GM12878 (cell line): ENCODE measurements at regions not wholly inside any gene's neighbourhood (a gene's known extent, or its start where the extent isn't known, plus 50 kb on each side); places are given as distances from the start of the nearest gene placed in this dataset.
A peak's percentile ranks its signal among the peaks of the same experiment; 100 is the strongest.

Source experiments
- BCL11A ChIP-seq: IDR thresholded peaks from 2 replicates; pipeline ENCODE4 v1.6.1; 2011; ENCODE audit warnings: low read depth, low read length
- CEBPB ChIP-seq, 2 experiments: fragments of 150-350 bp in 1 of 2; IDR thresholded peaks; 2 replicates each; pipeline ENCODE4 v1.6.1; 2012 to 2014; ENCODE audit warnings: low read depth in 2 of 2, low read length in 2 of 2, borderline replicate concordance in 1 of 2, inconsistent platforms in 1 of 2
- CHD2 ChIP-seq: IDR thresholded peaks from 2 replicates; pipeline ENCODE4 v1.6.1; 2011; ENCODE audit warnings: low read depth, low read length, improper control_type of control experiment, borderline replicate concordance
- DPF2 ChIP-seq: fragments of 450-650 bp; IDR thresholded peaks from 2 replicates; pipeline ENCODE4 v1.6.1; 2017; ENCODE audit warnings: mild to moderate bottlenecking
- EED ChIP-seq: sonication (generic); IDR thresholded peaks from 2 replicates; pipeline ENCODE4 v1.6.1; 2016; ENCODE audit warnings: antibody characterized with exemption, low read depth
- EP300 ChIP-seq, 2 experiments: fragments of 150-350 bp in 1 of 2; IDR thresholded peaks; 2 replicates each; pipeline ENCODE4 v1.6.1; 2011 to 2012; ENCODE audit warnings: low read depth in 2 of 2, low read length in 2 of 2, borderline replicate concordance in 1 of 2, improper control_type of control experiment in 1 of 2, inconsistent platforms in 1 of 2; ENCODE audit not compliant: control insufficient read depth in 1 of 2
- EZH2 ChIP-seq: IDR thresholded peaks from 2 replicates; pipeline ENCODE4 v1.6.1; 2012; ENCODE audit warnings: low read depth, mild to moderate bottlenecking, control low read depth, inconsistent platforms, low read length, borderline replicate concordance; ENCODE audit not compliant: control insufficient read depth
- GATAD2B ChIP-seq: fragments of 450-650 bp; conservative IDR thresholded peaks from 2 replicates; pipeline ENCODE4 v1.6.1; 2017; ENCODE audit warnings: low read depth, mild to moderate bottlenecking, moderate library complexity
- IRF4 ChIP-seq: IDR thresholded peaks from 2 replicates; pipeline ENCODE4 v1.6.1; 2011; ENCODE audit warnings: low read depth, low read length
- KAT2A ChIP-seq: conservative IDR thresholded peaks from 2 replicates; pipeline ENCODE4 v1.6.1; 2011; ENCODE audit warnings: low read depth, low read length; ENCODE audit not compliant: control insufficient read depth
- KLF5 ChIP-seq: fragments of 450-650 bp; IDR thresholded peaks from 2 replicates; pipeline ENCODE4 v1.6.1; 2014; ENCODE audit warnings: mild to moderate bottlenecking; ENCODE audit not compliant: partially characterized antibody
- MEF2A ChIP-seq: IDR thresholded peaks from 2 replicates; pipeline ENCODE4 v1.6.1; 2011; ENCODE audit warnings: low read depth, mild to moderate bottlenecking, low read length, moderate library complexity; ENCODE audit not compliant: insufficient read depth
- MEF2B ChIP-seq: fragments of 450-650 bp; IDR thresholded peaks from 2 replicates; pipeline ENCODE4 v1.6.1; 2018; ENCODE audit warnings: mild to moderate bottlenecking, moderate library complexity; ENCODE audit not compliant: partially characterized antibody, poor library complexity, severe bottlenecking
- MXI1 ChIP-seq: fragments of 150-350 bp; IDR thresholded peaks from 2 replicates; pipeline ENCODE4 v1.6.1; 2011; ENCODE audit warnings: low read depth, mild to moderate bottlenecking, inconsistent platforms, low read length, improper control_type of control experiment
- POU2F2 ChIP-seq: IDR thresholded peaks from 3 replicates; pipeline ENCODE4 v1.6.1; 2011; ENCODE audit warnings: low read depth, mild to moderate bottlenecking, low read length, borderline replicate concordance
- RAD51 ChIP-seq: fragments of 450-650 bp; IDR thresholded peaks from 2 replicates; pipeline ENCODE4 v1.6.1; 2016; ENCODE audit warnings: moderate library complexity, mild to moderate bottlenecking, inconsistent platforms
- SMARCA5 ChIP-seq: fragments of 450-650 bp; IDR thresholded peaks from 2 replicates; pipeline ENCODE4 v1.6.1; 2017; ENCODE audit warnings: mild to moderate bottlenecking
- SPI1 ChIP-seq: IDR thresholded peaks from 2 replicates; pipeline ENCODE4 v1.6.1; 2011; ENCODE audit warnings: low read depth, mild to moderate bottlenecking, low read length, moderate library complexity, borderline replicate concordance; ENCODE audit not compliant: insufficient read depth
- SREBF2 ChIP-seq: IDR thresholded peaks from 2 replicates; pipeline ENCODE4 v1.6.1; 2012; ENCODE audit warnings: mild to moderate bottlenecking, low read length
- SUPT20H ChIP-seq: IDR thresholded peaks from 2 replicates; pipeline ENCODE4 v1.6.1; 2011; ENCODE audit warnings: low read depth, mild to moderate bottlenecking, low read length, moderate library complexity, borderline replicate concordance; ENCODE audit not compliant: control insufficient read depth
- TCF12 ChIP-seq: IDR thresholded peaks from 2 replicates; pipeline ENCODE4 v1.6.1; 2011; ENCODE audit warnings: low read depth, mild to moderate bottlenecking, low read length
- ZNF217 ChIP-seq: fragments of 450-650 bp; IDR thresholded peaks from 2 replicates; pipeline ENCODE4 v1.6.1; 2017; ENCODE audit warnings: antibody characterized with exemption, mild to moderate bottlenecking
- ZNF24 ChIP-seq: fragments of 450-650 bp; IDR thresholded peaks from 2 replicates; pipeline ENCODE4 v1.6.1; 2017; ENCODE audit warnings: antibody characterized with exemption, mild to moderate bottlenecking
- ZNF274 ChIP-seq: IDR thresholded peaks from one replicate; pipeline ENCODE4 v1.8.0; 2011; ENCODE audit not compliant: insufficient read length, insufficient read depth
- TF ChIP-seq, protein P1 (sequence below): fragments of 450-650 bp; formaldehyde crosslinking; IDR thresholded peaks from 2 replicates; pipeline ENCODE4 v1.5.0; 2022; ENCODE audit warnings: mild to moderate bottlenecking, missing genetic modification characterization
- TF ChIP-seq, protein P2 (sequence below): fragments of 450-650 bp; IDR thresholded peaks from 2 replicates; pipeline ENCODE4 v1.6.1; 2014; ENCODE audit warnings: mild to moderate bottlenecking
- TF ChIP-seq, protein P3 (sequence below): fragments of 150-350 bp; IDR thresholded peaks from 2 replicates; pipeline ENCODE4 v1.6.1; 2014; ENCODE audit warnings: mild to moderate bottlenecking, low read depth, low read length

DNA sequence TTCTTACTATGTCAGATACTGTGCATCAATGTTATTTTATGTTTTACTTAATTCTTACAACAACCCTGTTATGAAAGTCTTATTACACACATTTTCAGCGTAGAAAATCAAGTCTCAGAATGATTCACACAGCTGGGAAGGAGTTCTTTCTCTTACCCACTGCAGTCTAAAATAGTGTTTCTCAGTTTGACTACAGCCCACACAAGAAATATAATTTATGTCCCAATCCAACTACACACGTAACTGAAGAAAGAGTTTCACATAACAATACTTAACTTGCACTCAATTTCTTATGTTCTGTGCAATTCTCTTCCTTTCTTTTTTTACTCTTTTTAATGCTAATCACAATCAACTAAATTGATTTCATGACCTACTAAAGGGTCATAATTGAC is 252.8 kb upstream of the ADGRL2 start (continued):
- no peak for TF ChIP-seq CHD2
- TF ChIP-seq, protein P1, sequence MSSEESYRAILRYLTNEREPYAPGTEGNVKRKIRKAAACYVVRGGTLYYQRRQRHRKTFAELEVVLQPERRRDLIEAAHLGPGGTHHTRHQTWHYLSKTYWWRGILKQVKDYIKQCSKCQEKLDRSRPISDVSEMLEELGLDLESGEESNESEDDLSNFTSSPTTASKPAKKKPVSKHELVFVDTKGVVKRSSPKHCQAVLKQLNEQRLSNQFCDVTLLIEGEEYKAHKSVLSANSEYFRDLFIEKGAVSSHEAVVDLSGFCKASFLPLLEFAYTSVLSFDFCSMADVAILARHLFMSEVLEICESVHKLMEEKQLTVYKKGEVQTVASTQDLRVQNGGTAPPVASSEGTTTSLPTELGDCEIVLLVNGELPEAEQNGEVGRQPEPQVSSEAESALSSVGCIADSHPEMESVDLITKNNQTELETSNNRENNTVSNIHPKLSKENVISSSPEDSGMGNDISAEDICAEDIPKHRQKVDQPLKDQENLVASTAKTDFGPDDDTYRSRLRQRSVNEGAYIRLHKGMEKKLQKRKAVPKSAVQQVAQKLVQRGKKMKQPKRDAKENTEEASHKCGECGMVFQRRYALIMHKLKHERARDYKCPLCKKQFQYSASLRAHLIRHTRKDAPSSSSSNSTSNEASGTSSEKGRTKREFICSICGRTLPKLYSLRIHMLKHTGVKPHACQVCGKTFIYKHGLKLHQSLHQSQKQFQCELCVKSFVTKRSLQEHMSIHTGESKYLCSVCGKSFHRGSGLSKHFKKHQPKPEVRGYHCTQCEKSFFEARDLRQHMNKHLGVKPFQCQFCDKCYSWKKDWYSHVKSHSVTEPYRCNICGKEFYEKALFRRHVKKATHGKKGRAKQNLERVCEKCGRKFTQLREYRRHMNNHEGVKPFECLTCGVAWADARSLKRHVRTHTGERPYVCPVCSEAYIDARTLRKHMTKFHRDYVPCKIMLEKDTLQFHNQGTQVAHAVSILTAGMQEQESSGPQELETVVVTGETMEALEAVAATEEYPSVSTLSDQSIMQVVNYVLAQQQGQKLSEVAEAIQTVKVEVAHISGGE (CRISPR knock-in tag), result no peak
- TF ChIP-seq EED, result peak; percentile 64; the same call in 1 of the 2 replicates
- no peak for TF ChIP-seq SUPT20H
- TF ChIP-seq ZNF274, result no peak
- 0 out of 2 replicates have a peak, but pooled peaks have one; percentile 11 for TF ChIP-seq TCF12
- peak in 1 of 2 experiments; percentile 22; a peak in 1 of 4 replicates for TF ChIP-seq CEBPB (IDR thresholded peaks at IDR 0.05; ENCODE audit: borderline replicate concordance in 1 of 2, low read depth in 2 of 2, low read length in 2 of 2)
- no peak for TF ChIP-seq EZH2
- no peak for TF ChIP-seq ZNF24
- peak; percentile 86; the same call in 1 of the 2 replicates for TF ChIP-seq IRF4
- TF ChIP-seq RAD51, result no peak
- TF ChIP-seq ZNF217, result no peak
- peak; percentile 39 to 51; a peak in 2 of 4 replicates for TF ChIP-seq EP300 (IDR thresholded peaks at IDR 0.05; ENCODE audit: borderline replicate concordance in 1 of 2, control insufficient read depth in 1 of 2, low read depth in 2 of 2, low read length in 2 of 2)
- TF ChIP-seq GATAD2B, result no peak; the same call in 1 of the 2 replicates
- TF ChIP-seq POU2F2, result no peak
- no peak for TF ChIP-seq KLF5
- TF ChIP-seq, protein P2, sequence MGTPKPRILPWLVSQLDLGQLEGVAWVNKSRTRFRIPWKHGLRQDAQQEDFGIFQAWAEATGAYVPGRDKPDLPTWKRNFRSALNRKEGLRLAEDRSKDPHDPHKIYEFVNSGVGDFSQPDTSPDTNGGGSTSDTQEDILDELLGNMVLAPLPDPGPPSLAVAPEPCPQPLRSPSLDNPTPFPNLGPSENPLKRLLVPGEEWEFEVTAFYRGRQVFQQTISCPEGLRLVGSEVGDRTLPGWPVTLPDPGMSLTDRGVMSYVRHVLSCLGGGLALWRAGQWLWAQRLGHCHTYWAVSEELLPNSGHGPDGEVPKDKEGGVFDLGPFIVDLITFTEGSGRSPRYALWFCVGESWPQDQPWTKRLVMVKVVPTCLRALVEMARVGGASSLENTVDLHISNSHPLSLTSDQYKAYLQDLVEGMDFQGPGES, result no peak
- TF ChIP-seq, protein P3, sequence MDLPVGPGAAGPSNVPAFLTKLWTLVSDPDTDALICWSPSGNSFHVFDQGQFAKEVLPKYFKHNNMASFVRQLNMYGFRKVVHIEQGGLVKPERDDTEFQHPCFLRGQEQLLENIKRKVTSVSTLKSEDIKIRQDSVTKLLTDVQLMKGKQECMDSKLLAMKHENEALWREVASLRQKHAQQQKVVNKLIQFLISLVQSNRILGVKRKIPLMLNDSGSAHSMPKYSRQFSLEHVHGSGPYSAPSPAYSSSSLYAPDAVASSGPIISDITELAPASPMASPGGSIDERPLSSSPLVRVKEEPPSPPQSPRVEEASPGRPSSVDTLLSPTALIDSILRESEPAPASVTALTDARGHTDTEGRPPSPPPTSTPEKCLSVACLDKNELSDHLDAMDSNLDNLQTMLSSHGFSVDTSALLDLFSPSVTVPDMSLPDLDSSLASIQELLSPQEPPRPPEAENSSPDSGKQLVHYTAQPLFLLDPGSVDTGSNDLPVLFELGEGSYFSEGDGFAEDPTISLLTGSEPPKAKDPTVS, result no peak
- peak; percentile 83 for TF ChIP-seq DPF2
- TF ChIP-seq MEF2A, result peak; percentile 94
- no peak for TF ChIP-seq SPI1
- no peak for TF ChIP-seq SMARCA5
- no peak for TF ChIP-seq KAT2A
- TF ChIP-seq MXI1, result no peak
- TF ChIP-seq SREBF2, result no peak
- TF ChIP-seq MEF2B, result peak; percentile 67
- peak; percentile 72; the same call in 1 of the 2 replicates for TF ChIP-seq BCL11A
